LoVo (cell line): ENCODE measurements at regions not wholly inside any gene's neighbourhood (a gene's known extent, or its start where the extent isn't known, plus 50 kb on each side); places are given as distances from the start of the nearest gene placed in this dataset.
A peak's percentile ranks its signal among the peaks of the same experiment; 100 is the strongest.

Experiments used
- DNase-seq: peaks from one replicate; pipeline ENCODE4 v3.0.0-alpha.2; 2016; ENCODE audit warnings: low spot score

DNA sequence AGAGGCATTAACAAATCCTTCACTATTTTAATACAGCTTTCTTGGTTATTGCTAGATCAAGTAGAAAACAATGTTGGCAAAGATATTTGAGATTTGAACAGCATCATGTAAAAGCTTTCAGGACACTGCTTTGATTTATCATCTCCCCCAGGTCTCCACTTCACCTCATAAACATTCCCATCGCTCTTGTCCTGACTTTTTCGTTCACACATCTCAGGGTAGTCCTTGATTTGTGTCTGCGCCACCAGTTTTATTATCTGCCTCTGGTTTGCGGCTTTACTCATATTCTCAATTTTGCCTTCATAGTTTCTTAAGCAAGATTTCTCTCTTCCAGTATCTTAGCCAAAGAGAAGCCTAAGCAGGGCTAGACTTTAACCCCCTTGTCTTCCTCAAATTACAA is 63.5 kb upstream of the ROR1 start:
- no peak for DNase-seq

DNA sequence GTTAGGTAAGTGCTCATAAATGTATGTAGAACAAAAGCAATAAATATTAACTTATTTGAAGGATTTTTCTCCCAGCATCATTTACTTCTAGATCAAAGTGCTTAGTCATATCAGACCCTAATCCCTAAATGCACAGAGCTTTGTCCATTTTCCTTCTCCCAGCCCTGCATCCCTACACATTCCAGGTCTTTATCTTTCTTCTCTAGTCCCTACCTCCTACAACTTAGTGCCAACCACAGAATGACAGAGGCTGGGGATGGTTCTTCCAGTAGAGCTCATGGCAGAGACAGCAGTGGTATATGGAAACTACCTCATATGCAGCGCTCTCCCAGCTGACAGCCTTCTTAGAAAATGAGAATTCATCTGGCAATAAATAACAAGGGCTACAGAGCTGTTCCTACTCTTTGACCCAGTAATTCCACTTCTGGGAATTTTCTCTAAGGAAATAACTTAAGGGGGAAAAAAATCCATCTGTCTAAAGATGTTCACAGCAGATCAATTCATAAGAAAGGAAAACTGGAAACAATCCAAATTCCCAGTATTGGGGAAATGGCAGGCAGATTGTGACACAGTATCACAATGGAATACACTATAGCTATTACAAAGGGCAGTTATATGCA is 62.9 kb upstream of the ROR1 start:
- DNase-seq, result no peak

- no peak for DNase-seq
Observed at GRCh38 chr1:63713041-63713440, 60.8 kb upstream of the ROR1 start.

DNA sequence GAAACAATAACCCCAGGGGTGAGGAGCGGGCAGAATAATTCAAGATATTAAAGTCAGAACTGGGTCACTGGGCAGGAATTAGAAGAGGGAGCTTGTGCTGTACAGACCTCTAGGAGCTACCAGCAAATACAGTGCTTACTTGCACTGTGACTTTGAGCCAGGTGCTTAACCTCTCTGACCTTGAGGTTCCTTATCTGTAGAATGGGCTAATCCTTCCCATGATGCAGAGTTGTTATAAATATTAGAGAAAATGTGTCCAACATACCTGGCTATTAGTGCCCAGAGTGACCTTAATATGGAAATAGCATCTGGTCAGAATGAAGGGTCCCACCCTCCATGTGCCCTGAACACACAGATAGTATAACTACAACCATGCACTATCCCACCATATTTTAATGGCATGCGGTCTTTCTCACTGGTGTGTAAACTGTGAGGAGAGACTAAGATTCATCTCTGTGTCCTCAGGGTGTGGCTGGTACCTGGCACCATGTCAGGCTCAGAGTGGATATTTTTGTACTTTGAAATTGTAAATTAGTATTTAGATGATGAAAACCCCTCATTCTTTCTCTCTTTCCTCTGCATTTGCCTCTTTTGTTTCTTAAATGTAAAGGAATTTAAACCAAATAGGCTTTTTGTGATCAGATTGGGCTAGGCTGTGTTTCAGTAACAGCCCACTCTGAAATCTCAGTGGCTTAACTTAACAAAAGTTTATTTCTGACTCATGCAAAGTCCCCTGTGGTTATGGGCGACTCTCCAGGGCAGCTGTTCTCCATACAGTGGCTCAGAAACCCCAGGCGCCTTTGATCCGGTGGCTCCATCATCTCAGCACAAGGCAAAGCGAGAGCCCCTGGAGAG is 60.0 kb upstream of the ROR1 start:
- peak; percentile 55 for DNase-seq

DNA sequence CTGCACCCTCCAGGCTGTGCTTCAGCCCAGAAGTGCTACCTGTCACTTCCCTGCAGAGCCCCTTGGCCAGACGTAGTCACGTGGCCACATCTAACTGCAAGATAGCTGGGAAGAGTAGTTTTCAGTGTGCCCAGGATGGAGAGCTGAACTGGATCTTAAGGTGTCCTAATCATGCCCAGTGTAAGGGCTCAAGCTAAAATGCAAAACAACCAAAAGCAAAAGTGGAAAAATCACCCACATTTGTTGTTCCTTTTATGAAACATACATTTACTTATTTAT is 59.4 kb upstream of the ROR1 start:
- DNase-seq, result no peak

DNA sequence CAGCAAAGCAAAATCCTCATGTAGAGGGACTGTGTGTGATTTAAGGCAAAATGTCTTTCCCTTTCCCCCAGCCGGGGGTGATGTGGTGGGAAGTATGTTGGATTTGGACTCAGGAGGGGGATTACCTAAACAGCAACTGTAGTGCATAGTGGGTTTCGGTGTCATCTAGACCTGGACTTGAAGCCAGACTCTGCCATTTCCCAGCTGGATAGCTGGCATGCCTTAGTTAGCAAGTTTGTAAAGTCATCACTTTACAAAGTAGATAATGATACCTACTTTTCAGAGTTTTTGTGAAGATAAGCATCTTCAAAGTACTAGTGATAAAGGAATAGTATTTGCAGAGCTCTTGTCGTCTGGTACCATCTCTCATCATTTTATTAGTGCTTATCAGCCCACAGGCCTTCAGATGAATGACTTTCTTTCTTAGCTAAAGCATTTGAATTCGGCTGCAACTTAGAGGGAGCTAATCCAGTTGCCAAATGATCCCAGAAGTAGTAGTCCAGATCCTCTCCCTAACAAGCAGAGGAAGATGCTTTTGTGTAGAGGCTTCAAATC is 56.2 kb upstream of the ROR1 start:
- no peak for DNase-seq

DNA sequence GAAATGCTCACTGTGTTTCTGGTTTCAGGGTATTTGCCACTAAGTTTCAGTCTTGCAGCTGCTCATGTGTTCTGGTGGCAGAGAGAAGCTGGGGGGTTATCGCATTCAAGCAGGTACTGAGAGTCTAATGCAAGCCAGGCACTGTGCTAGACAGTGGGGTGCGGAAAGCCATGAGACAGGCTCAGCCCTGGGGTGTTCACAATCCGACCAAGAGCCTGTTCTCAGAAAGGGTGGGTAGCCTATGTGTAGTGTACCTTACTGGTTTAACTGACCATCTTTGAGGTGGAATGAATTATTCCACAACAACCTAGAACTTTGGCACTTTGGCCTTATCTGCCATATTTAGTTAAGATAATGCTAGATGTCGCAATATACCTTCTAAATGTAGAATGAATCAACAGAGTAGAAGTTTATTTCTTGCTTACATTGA is 55.3 kb upstream of the ROR1 start:
- DNase-seq, result no peak

GRCh38 chr1:63721531-63722189 is 52.2 kb upstream of the ROR1 start:
- no peak for DNase-seq

DNA sequence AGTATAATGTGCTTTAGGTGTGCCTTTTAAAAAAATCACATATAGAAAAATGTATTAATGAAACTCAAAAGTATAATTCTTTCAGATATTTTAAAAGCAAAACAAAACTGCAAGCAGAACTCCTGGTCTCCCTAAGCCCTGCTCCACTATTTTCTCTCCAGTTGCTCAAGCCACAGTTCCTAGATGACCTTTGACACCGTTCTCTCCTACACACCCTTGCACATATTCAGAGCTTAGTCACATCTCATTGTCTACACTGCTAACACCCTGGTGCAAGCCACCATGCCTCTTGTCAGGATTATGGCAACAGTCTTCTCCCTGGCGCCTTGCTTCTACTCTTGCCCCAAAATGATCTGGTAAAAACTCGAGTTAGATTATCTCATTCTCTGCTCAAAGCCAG is 50.2 kb upstream of the ROR1 start:
- DNase-seq, result peak; percentile 25
